Kidney tubule cell (primary cell): ENCODE measurements at regions not wholly inside any gene's neighbourhood (a gene's known extent, or its start where the extent isn't known, plus 50 kb on each side); places are given as distances from the start of the nearest gene placed in this dataset.
A peak's percentile ranks its signal among the peaks of the same experiment; 100 is the strongest.
"Not testable (repeated sequence)": the region's sequence is repeated elsewhere in the genome, so short reads cannot be mapped to it uniquely, and the experiment has no call there.

Experiments used
- DNase-seq: peaks from one replicate; pipeline ENCODE4 v3.0.0-alpha.2; 2018; ENCODE audit warnings: low spot score

GRCh38 chr7:131849472-131849871 lies 293.0 kb upstream of the PODXL start:
- no peak for DNase-seq

GRCh38 chr7:131848033-131848432 lies 291.6 kb upstream of the PODXL start:
- DNase-seq = no peak

DNA sequence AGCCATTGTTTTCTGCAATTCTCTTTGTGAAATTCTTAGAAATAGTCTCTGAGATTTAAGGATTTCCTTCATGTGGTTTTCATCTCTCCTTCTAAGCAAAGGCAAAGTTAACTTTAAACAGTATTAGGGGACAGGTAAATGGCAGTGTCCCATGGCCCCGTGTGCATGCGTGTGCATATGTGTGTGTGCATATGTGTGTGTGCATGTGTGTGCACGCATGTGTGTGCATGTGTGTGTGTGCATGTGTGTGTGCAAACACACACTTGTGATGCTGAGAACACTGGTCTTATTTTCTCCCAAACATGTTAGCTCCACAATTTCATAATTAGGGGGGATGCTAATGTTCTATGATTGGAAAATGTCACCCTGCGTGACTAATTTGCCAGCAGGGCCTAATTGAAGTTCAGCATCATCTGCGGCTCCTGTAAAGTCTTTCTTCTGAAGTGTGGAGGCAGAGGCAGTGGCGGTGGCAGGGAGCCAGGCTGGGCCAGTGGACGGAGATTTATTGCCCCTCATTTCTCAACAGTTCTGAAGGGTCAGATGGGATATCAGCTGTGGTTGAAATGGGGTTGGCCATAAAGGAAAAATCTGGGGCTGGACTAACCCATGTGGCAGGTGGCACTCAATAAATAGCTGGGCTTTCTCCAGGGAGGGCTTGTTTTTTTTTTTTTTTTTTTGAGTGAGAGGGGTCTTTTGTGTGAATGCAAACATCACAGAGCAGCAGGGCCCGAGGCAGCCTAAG lies 289.3 kb upstream of the PODXL start:
- no peak for DNase-seq

GRCh38 chr7:131844369-131844768 lies 287.9 kb upstream of the PODXL start:
- no peak for DNase-seq

DNA sequence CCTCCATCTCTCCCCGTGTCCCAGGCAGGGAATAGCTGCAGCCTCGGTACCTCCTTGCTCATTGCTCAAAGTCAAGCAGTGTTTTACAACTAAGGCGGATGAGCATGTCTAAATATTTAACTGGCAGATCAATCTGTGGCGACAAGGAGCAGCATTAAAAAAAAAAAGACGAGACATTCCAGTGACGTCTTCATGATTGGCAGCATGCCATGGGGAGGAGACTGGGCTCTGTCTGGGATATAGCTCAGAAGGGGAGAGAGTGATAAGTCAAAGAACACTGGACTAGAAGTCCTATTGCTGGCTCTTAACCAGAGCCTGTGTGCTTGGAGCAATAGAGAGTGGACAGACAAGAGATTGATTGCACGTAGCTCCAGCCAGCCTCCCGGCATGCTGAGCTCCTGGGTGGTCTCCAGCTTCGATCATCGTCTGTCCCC lies 287.5 kb upstream of the PODXL start:
- peak; percentile 72 for DNase-seq

DNA sequence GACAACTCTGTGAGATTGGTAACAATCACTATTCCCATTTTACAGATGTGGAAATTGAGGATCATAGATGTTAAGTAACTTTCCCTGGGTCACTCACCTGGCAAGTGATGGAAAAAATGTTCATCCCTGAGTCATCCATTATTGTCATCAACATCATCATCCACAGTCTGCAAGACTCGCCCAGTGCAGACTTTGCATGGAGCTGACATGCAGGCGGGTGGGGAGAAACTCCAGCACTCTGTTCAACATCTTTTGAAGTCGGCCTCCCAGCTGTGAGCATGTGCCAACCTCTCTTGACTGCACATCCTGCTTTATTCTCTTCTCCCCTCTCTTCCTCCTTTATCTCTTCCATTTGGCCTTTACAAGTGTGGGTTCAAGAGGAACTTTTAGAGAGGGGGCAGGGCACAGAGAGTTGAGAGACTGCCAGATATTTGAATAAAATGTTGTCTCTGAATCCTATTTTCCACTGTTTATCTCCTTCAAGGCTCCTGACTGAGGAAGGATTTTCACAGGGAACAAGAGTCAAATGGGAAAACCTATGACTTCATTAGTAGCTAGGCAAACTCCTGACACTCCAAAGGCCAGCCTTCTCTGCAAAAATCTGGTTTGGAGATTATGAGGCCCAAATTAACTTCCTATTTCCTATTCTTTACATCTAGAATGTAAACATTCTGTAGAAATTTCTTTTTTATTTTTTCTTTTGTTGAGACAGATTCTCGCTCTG lies 283.7 kb upstream of the PODXL start:
- DNase-seq = no peak

DNA sequence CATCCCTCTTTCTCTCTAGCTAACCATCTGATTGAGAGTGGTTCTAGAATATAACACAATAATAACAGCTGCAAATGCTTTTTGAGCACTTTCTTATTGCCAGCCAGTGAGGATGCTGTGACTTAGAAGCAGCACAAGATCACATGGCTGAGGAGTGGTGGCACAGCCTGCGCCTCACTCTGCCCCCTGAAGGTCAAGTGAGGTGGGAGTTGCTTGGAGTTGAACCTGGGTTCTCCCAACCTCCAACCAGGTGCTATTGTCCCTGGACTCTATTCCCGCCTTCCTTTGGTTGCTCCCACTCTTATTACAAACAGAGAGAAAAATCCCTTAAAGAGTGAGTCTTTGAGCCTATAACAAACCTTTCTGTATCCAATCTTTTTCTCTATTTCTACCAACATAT lies 280.3 kb upstream of the PODXL start:
- no peak for DNase-seq

DNA sequence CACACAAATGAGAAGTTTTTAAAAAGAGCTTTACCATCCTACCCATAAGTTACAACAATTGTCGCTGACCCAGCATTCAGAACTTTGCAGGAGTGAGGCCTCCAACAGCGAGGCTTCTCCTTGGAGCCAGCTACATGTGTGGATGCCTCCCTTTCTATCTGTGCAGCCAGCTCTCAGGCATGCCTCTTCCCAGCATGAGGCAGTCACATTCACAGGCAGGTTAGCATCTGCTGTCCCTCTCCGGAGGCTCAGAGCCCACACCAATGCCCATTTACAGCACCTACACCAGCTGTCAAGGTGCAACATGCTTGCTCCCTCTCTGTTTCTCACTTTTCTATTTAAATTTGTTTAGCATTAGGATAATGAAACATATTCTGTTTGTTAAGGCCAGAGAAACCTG lies 278.7 kb upstream of the PODXL start:
- no peak for DNase-seq

DNA sequence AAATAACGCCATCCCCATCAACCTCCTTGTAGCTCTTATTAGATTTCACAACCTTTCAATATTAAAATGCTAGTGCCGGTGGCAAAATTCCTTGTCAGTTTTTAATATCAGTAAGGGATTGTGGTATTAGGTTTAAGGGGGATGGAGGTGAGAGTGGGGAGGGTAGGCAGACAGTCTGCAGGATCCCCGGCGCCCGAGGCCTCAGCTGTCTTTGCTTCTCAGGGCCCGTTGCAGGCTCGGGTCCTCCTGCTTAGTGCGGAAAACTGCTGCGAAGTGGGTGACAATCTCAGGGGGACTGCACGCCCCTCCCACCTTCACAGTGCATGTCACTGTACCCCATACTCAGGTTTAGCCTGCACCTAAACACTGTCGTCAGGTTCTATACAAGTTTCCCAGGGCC lies 274.3 kb upstream of the PODXL start:
- no peak for DNase-seq

GRCh38 chr7:131829947-131830558 lies 273.6 kb upstream of the PODXL start:
- no peak for DNase-seq

GRCh38 chr7:131827421-131827820 lies 271.0 kb upstream of the PODXL start:
- no peak for DNase-seq

DNA sequence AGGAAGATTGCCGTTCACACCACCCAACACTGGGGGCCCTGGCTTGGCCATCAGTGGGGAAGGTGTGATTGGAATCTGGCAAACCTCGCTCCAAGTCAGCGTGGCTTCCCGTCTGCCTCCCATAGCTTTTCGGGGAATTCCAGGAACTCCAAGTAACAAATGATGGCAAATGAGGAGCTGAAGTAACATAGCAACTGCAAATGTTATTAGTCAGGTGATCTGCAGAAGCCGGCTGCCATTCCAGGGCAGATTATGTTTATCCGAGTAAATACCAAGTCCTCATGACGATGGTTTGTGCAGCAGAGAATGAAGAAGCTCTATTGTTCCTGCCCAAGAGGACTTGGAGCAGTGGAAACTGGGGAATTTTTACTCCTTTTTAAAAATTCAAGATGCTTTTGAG lies 270.5 kb upstream of the PODXL start:
- peak; percentile 21 for DNase-seq

- not testable (repeated sequence) for DNase-seq
Observed at GRCh38 chr7:131823961-131824440, 267.6 kb upstream of the PODXL start.

- no peak for DNase-seq
Observed at GRCh38 chr7:131819891-131820290, 263.5 kb upstream of the PODXL start.

- no peak for DNase-seq
Observed at GRCh38 chr7:131816391-131817007, 260.1 kb upstream of the PODXL start.

DNA sequence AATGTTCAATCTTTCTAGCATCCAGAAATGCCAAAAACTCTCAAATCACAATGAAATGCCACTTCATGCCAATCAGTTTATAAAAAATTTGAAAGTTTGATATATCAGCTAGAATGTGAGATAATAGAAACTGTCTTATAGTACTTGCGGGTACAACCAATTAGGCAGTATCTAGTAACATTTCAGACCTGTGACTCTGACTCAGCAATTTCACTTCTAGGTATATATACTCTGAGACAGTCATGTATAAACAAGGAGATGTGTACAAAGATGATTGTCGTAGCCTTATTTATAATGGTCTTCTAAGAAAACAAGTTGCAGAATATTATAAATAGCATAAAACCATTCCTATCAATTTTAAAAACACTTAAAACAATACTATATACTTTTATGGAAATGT lies 252.3 kb upstream of the PODXL start:
- DNase-seq = no peak

DNA sequence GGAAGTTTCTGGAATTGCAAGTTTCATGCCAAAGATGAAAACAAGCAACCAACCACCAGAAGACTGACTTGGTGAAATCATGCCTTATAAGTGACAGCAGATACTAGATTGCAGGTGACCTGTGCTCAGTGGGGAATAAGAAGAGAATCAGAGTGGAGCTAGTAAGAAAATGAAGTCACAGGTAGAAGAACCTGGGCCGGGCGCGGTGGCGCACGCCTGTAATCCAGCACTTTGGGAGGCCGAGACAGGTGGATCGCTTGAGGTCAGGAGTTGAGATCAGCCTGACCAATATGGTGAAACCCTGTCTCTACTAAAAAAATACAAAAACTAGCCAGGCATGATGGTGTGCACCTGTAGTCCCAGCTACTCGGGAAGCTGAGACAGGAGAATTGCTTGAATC lies 251.7 kb upstream of the PODXL start:
- DNase-seq = not testable (repeated sequence)

- DNase-seq = no peak
Observed at GRCh38 chr7:131803816-131804215, 247.4 kb upstream of the PODXL start.

GRCh38 chr7:131802195-131802864 lies 245.9 kb upstream of the PODXL start:
- no peak for DNase-seq

GRCh38 chr7:131800531-131800930 lies 244.1 kb upstream of the PODXL start:
- no peak for DNase-seq

GRCh38 chr7:131800008-131800407 lies 243.6 kb upstream of the PODXL start:
- DNase-seq = no peak

- DNase-seq = peak; percentile 63
Observed at GRCh38 chr7:131797841-131798240, 241.4 kb upstream of the PODXL start.
